ENCODE measurements at regions not wholly inside any gene's neighbourhood (a gene's known extent, or its start where the extent isn't known, plus 50 kb on each side); places are given as distances from the start of the nearest gene placed in this dataset.

DNA sequence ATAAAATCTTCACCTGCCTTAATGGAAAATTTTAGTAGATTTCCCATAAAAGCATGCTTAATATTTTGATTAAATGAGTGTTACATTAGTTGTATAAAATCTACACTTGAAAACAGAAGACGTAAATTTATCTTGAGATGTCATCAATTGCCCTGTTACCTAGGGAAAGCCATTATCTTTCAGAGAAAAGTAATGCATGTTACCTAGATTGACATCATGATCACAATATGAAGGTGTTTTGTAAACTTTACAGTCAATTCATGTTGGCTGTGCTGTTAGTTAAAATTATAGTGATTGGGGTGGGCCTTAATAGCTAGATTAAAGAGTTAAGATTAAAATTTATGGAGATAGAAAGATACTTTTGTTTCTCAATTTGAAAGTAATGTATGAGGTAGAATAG is 293.2 kb upstream of the PCDH18 start (continued):
- TF ChIP-seq JUNB (IDR thresholded peaks at IDR 0.05; ENCODE audit: unreplicated experiment): no peak
- no peak for TF ChIP-seq ZNF331 (CRISPR knock-in tag; IDR thresholded peaks at IDR 0.05; ENCODE audit: low read depth)
- TF ChIP-seq EZH2phosphoT487 (IDR thresholded peaks at IDR 0.05; ENCODE audit: unreplicated experiment): no peak

DNA sequence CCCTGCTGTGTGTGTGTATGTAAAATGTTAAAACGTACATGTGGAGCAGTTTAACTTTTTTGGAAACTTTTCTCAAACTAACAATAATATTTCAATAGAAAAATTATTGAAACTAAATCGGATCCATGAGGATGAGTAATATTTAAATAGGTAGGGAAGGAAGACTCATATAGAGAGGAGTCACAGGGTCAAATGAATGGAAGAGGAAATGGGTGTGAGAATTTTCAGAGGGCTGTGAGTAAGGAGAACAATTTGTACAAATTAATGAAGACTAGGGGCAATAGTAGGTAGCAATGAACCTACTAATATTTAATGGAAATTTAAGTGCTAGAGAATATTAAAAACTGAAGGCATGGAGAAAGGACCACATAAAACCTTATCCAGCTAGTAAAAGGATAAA is 290.7 kb upstream of the PCDH18 start:
- no peaks in the 10 kb centered on the region for H4K20me1 ChIP-seq (replicated peaks; ENCODE audit: insufficient read depth)
- peaks cover 4% of the 10 kb centered on the region; the same call in 2 of the 3 replicates for H3K4me1 Mint-ChIP-seq

More for the DNA sequence above, 290.7 kb upstream of the PCDH18 start:
- Histone ChIP-seq H3K27ac (ENCODE audit: low read depth) (no peak overlapping the region), H3K79me2 (replicated peaks; ENCODE audit: insufficient read depth) (no peaks in the 10 kb centered on the region), H3K36me3 (ENCODE audit: insufficient read depth) (no peaks in the 10 kb centered on the region), H3K9me2 (ENCODE audit: insufficient read depth) (0 out of 2 replicates have a peak, but pooled peaks cover 2% of the 10 kb centered on the region), H2AFZ (no peak overlapping the region), H3K4me3 (no peak overlapping the region), H3K4me2 (no peak overlapping the region), H3F3A (replicated peaks; ENCODE audit: low read depth) (no peaks in the 10 kb centered on the region), H3K4me1 (ENCODE audit: insufficient read depth) (no peaks in the 10 kb centered on the region), H3K27me3 (ENCODE audit: insufficient read depth) (no peaks in the 10 kb centered on the region)
- TF ChIP-seq EZH2 (IDR thresholded peaks at IDR 0.05; ENCODE audit: low read depth, unreplicated experiment) (no peak), NANOG (IDR thresholded peaks at IDR 0.05; ENCODE audit: borderline replicate concordance) (no peak), POLR2AphosphoS5 (IDR thresholded peaks at IDR 0.05; ENCODE audit: low read depth) (no peak), CREB1 (CRISPR knock-in tag; IDR thresholded peaks at IDR 0.05; ENCODE audit: low read depth) (no peak), JUNB (IDR thresholded peaks at IDR 0.05; ENCODE audit: unreplicated experiment) (no peak), ZNF114 (CRISPR knock-in tag; IDR thresholded peaks at IDR 0.05) (no peak), EZH2phosphoT487 (IDR thresholded peaks at IDR 0.05; ENCODE audit: unreplicated experiment) (no peak), STAT1 (IDR thresholded peaks at IDR 0.05; ENCODE audit: unreplicated experiment) (no peak), ZNF331 (CRISPR knock-in tag; IDR thresholded peaks at IDR 0.05; ENCODE audit: low read depth) (no peak)
- TF ChIP-seq, protein P1, sequence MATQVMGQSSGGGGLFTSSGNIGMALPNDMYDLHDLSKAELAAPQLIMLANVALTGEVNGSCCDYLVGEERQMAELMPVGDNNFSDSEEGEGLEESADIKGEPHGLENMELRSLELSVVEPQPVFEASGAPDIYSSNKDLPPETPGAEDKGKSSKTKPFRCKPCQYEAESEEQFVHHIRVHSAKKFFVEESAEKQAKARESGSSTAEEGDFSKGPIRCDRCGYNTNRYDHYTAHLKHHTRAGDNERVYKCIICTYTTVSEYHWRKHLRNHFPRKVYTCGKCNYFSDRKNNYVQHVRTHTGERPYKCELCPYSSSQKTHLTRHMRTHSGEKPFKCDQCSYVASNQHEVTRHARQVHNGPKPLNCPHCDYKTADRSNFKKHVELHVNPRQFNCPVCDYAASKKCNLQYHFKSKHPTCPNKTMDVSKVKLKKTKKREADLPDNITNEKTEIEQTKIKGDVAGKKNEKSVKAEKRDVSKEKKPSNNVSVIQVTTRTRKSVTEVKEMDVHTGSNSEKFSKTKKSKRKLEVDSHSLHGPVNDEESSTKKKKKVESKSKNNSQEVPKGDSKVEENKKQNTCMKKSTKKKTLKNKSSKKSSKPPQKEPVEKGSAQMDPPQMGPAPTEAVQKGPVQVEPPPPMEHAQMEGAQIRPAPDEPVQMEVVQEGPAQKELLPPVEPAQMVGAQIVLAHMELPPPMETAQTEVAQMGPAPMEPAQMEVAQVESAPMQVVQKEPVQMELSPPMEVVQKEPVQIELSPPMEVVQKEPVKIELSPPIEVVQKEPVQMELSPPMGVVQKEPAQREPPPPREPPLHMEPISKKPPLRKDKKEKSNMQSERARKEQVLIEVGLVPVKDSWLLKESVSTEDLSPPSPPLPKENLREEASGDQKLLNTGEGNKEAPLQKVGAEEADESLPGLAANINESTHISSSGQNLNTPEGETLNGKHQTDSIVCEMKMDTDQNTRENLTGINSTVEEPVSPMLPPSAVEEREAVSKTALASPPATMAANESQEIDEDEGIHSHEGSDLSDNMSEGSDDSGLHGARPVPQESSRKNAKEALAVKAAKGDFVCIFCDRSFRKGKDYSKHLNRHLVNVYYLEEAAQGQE (IDR thresholded peaks at IDR 0.05; ENCODE audit: unreplicated experiment): no peak
- TF ChIP-seq, protein P2, sequence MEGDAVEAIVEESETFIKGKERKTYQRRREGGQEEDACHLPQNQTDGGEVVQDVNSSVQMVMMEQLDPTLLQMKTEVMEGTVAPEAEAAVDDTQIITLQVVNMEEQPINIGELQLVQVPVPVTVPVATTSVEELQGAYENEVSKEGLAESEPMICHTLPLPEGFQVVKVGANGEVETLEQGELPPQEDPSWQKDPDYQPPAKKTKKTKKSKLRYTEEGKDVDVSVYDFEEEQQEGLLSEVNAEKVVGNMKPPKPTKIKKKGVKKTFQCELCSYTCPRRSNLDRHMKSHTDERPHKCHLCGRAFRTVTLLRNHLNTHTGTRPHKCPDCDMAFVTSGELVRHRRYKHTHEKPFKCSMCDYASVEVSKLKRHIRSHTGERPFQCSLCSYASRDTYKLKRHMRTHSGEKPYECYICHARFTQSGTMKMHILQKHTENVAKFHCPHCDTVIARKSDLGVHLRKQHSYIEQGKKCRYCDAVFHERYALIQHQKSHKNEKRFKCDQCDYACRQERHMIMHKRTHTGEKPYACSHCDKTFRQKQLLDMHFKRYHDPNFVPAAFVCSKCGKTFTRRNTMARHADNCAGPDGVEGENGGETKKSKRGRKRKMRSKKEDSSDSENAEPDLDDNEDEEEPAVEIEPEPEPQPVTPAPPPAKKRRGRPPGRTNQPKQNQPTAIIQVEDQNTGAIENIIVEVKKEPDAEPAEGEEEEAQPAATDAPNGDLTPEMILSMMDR (conservative IDR thresholded peaks at IDR 0.05; ENCODE audit: low read depth in 2 of 2): no peak
- TF ChIP-seq, protein P3, sequence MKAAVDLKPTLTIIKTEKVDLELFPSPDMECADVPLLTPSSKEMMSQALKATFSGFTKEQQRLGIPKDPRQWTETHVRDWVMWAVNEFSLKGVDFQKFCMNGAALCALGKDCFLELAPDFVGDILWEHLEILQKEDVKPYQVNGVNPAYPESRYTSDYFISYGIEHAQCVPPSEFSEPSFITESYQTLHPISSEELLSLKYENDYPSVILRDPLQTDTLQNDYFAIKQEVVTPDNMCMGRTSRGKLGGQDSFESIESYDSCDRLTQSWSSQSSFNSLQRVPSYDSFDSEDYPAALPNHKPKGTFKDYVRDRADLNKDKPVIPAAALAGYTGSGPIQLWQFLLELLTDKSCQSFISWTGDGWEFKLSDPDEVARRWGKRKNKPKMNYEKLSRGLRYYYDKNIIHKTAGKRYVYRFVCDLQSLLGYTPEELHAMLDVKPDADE (IDR thresholded peaks at IDR 0.05): no peak
- TF ChIP-seq, protein P4, sequence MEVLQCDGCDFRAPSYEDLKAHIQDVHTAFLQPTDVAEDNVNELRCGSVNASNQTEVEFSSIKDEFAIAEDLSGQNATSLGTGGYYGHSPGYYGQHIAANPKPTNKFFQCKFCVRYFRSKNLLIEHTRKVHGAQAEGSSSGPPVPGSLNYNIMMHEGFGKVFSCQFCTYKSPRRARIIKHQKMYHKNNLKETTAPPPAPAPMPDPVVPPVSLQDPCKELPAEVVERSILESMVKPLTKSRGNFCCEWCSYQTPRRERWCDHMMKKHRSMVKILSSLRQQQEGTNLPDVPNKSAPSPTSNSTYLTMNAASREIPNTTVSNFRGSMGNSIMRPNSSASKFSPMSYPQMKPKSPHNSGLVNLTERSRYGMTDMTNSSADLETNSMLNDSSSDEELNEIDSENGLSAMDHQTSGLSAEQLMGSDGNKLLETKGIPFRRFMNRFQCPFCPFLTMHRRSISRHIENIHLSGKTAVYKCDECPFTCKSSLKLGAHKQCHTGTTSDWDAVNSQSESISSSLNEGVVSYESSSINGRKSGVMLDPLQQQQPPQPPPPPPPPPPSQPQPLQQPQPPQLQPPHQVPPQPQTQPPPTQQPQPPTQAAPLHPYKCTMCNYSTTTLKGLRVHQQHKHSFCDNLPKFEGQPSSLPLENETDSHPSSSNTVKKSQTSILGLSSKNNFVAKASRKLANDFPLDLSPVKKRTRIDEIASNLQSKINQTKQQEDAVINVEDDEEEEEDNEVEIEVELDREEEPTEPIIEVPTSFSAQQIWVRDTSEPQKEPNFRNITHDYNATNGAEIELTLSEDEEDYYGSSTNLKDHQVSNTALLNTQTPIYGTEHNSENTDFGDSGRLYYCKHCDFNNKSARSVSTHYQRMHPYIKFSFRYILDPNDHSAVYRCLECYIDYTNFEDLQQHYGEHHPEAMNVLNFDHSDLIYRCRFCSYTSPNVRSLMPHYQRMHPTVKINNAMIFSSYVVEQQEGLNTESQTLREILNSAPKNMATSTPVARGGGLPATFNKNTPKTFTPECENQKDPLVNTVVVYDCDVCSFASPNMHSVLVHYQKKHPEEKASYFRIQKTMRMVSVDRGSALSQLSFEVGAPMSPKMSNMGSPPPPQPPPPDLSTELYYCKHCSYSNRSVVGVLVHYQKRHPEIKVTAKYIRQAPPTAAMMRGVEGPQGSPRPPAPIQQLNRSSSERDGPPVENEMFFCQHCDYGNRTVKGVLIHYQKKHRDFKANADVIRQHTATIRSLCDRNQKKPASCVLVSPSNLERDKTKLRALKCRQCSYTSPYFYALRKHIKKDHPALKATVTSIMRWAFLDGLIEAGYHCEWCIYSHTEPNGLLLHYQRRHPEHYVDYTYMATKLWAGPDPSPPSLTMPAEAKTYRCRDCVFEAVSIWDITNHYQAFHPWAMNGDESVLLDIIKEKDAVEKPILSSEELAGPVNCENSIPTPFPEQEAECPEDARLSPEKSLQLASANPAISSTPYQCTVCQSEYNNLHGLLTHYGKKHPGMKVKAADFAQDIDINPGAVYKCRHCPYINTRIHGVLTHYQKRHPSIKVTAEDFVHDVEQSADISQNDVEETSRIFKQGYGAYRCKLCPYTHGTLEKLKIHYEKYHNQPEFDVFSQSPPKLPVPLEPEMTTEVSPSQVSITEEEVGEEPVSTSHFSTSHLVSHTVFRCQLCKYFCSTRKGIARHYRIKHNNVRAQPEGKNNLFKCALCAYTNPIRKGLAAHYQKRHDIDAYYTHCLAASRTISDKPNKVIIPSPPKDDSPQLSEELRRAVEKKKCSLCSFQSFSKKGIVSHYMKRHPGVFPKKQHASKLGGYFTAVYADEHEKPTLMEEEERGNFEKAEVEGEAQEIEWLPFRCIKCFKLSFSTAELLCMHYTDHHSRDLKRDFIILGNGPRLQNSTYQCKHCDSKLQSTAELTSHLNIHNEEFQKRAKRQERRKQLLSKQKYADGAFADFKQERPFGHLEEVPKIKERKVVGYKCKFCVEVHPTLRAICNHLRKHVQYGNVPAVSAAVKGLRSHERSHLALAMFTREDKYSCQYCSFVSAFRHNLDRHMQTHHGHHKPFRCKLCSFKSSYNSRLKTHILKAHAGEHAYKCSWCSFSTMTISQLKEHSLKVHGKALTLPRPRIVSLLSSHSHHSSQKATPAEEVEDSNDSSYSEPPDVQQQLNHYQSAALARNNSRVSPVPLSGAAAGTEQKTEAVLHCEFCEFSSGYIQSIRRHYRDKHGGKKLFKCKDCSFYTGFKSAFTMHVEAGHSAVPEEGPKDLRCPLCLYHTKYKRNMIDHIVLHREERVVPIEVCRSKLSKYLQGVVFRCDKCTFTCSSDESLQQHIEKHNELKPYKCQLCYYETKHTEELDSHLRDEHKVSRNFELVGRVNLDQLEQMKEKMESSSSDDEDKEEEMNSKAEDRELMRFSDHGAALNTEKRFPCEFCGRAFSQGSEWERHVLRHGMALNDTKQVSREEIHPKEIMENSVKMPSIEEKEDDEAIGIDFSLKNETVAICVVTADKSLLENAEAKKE (CRISPR knock-in tag; IDR thresholded peaks at IDR 0.05): no peak
- no peak for ATAC-seq
- no peak for DNase-seq (ENCODE audit: low spot score)
- Mint-ChIP-seq H3K27ac (no peak overlapping the region), H3K27me3 (ENCODE audit: insufficient read depth, low read depth, poor library complexity) (no peaks in the 10 kb centered on the region), H3K4me3 (no peak overlapping the region), H3K9me3 (no peaks in the 10 kb centered on the region), H3K36me3 (ENCODE audit: low read depth) (no peaks in the 10 kb centered on the region)
